ENCODE measurements at regions not wholly inside any gene's neighbourhood (a gene's known extent, or its start where the extent isn't known, plus 50 kb on each side); places are given as distances from the start of the nearest gene placed in this dataset.

- no peak for DNase-seq
These were observed 88.3 kb upstream of the ST8SIA2 start for GRCh38 chr15:92305343-92305742.

- DNase-seq, result no peak
These were observed 87.0 kb upstream of the ST8SIA2 start for GRCh38 chr15:92306663-92307062.

DNA sequence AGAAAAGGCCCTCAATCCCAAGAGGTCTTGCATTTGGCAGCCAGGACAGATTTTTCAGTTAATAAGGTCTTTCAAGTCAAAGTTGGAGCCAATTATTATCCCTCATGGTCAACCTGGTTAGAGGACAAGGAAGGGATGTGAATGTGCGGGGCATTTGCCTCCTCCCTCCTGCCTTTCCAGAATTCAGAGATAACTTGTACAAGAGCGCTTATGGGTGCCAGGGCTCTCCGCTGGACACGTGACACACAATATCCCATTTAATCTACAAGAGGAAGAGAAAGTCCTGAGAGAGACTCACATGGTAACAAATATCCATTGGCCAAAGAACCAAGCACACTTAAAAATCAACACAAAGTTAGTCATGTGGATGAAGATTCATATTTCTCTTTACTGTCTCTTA is 78.5 kb upstream of the ST8SIA2 start:
- no peak for DNase-seq

GRCh38 chr15:92315595-92316211 is 78.0 kb upstream of the ST8SIA2 start:
- no peak for DNase-seq

GRCh38 chr15:92316586-92317295 is 76.9 kb upstream of the ST8SIA2 start:
- no peak for DNase-seq

GRCh38 chr15:92320012-92320699 is 73.5 kb upstream of the ST8SIA2 start:
- no peak for DNase-seq

DNA sequence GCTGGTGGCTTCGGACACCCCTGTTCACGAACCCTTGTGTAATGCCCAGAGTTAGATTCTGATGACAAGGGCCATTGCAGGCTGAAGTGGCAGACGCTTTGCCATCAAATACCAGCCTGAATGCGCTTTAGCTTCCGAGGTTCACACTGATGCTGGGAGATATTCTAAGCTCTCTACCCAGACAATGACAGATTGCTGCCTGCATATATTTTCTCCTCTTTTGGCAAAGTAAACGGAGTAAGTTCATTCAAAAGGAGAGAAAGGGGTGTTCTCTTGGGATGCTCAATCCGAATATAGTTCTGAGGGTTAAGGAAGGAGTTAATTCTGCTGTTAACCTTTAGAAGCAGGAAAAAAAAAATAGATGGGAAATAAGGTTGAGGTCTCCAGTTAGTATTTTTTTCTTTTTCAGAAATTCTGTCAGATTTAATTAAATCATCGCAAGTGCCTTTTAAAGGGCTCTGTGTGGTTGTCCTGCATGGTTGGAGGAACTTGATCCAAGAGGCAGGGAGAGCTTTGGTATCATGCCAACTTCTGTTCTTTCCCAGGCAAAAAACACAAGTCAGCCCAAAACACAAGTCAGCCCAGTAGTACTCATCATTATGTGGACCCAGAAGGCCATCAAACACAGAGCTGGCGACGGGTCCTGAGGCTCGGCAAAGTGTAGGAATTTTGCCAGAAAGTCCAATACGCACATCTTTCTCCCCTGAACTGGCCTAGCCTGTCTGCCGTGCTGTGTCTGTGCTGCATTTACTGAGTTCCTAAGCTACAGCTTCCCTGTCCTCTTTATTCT is 70.9 kb upstream of the ST8SIA2 start:
- no peak for DNase-seq

DNA sequence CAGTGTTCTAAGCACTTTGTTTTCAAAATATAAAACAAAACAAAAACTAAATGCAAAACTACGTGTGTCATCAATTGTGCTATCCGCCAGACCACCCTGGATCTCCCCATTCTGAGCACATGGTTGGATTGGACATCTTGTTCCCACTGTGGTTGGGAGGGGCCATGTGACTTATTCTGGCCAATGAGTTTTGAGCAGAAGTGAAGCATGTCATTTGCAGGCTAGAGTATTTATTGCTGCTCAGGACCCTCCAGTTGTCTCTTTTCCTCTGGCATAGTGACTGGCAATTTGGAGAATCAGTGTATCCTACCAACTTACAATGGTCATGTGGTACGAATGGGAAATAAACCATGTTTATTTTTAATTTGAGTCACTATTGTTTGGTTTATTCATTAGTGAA is 70.2 kb upstream of the ST8SIA2 start:
- DNase-seq, result peak in 1 of 2 experiments; percentile 23

GRCh38 chr15:92324101-92324963 is 69.3 kb upstream of the ST8SIA2 start:
- DNase-seq, result peak; percentile 2 to 47

DNA sequence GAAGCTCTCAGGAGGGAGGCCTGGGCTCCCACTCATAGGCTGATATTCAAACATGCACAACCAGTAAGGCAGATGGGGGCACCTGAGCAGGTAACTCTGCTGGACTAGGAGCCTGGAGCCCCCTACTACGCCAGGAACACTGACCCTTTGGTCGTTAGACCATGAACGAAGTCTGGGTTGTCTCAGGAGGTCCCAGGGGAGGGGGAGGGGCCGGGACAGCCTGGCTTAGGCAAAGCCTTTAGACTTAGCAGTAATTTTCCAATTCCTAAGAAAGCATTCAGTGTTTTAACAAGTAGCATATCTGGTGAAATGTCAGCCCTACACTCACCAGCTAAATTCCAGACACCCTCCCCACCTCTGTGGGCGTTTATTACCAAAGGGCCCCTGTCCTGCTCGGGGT is 67.4 kb upstream of the ST8SIA2 start:
- DNase-seq, result no peak

GRCh38 chr15:92327033-92327432 is 66.6 kb upstream of the ST8SIA2 start:
- DNase-seq, result no peak

DNA sequence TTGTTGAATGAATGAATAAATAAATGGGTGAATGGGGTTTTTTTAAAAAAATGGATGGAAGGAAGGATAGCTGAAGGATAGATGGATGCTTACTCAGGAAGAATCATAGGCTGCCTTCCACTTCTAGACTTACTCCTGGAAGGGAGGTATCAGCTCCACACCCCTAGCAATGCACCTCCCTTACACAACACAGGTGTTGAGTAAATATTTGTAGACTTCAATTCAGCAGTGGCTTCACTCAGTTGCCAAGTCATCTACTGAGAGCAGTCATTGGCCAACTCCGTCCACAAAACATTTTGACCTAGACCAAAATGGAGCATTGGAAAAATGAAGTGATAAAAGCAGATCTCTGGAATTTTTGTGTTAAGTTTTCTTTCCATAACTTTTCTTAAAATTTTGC is 65.5 kb upstream of the ST8SIA2 start:
- no peak for DNase-seq

DNA sequence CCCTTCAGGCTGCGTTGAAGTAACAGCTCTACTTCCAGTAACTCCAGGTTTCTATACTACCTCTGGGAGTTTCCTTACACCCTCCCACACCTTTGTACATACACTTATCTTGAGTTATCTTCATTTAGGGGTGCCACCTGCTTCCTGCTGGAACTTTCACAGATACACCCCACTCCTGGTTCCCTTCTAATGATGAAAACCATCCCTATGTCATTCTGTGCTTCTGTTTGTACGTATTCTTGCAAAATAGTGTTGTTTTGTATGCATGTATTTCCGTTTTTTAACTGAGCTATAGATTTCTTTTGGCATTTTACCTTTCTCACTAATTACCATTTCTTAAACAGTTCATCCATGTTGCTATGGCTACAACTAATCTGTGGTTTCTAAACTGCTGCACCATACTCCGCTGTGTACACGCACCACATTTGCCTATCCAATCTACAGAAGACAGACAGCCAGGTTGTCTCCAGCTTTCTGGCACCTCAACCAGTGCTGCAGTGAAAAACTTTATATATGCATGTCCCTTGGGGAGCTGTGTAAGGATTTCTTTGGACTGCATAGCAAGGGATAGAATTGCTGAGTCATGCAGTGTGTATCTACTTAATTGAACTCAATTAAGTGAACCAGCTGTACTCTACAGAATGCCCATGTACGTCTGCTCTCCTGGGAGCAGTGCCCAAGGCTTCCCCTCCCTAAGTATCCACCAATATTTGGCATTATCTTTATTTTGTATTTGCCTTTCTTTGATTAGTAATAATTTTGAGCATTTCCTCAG is 61.4 kb upstream of the ST8SIA2 start:
- DNase-seq, result peak in 1 of 2 experiments; percentile 29

DNA sequence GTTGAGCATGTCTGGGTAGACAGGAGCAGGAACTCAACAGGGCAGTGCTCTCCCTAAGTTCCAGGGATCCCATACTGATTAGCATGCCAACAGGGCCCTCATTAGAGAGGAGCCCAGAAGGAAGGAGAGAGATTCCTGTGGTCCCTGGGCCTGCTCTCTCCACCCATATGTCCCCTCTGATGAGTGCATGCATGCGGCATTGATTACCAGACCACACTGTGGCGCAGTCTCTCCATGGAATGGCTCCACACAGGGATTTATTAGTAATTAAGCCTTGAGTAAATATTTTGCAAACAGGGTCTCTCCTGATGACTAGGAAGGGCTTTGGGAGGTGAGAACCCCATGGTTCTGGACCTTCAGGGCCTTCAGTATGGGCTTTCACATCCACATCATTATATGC is 60.0 kb upstream of the ST8SIA2 start:
- no peak for DNase-seq

DNA sequence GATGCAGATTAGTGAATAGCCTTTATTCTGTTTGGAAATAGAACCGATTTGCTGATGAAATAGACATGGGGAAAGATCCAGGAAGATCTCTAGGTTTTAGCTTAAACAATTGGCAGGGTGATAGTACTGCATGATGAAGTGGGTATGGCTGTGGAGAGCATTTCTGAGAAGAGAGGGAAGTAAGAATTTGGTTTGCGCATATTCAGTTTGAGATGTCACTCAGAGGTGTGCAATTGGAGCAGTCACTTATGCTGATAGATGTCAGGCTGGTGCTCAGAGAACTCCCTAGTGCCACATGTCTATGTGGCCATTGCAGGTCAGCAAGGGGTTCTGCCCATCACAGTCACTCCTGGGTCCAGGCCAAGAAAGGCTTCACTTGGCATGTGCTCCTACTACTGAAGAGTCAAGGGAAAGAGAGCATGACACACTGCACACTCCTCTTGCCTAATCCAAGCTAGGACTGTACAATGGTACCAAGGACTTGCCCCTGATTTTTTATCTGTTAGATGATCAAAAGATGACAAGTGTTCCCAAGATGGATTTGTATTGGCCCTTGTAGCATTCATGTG is 57.2 kb upstream of the ST8SIA2 start:
- DNase-seq, result no peak

- no peak for DNase-seq
These were observed 54.3 kb upstream of the ST8SIA2 start for GRCh38 chr15:92339361-92339760.

Data from NCI-H2081 (cell line).